Stimulated activated CD8-positive, alpha-beta memory T cell treated with anti-CD3 and anti-CD28 coated beads, Interleukin-4, amount 100 ng/mL, for 1 hour (primary cell): ENCODE measurements at regions not wholly inside any gene's neighbourhood (a gene's known extent, or its start where the extent isn't known, plus 50 kb on each side); places are given as distances from the start of the nearest gene placed in this dataset.
"Not testable (repeated sequence)": the region's sequence is repeated elsewhere in the genome, so short reads cannot be mapped to it uniquely, and the experiment has no call there.

ENCODE experiments used
- DNase-seq, 2 donors: peaks; one replicate each; pipeline ENCODE4 v3.0.0-alpha.2; 2020; ENCODE audit warnings: low read depth in 2 of 2, low spot score in 1 of 2

- DNase-seq = no peak
These were observed 51.5 kb upstream of the MRI1 start for GRCh38 chr19:13712767-13713201.

DNA sequence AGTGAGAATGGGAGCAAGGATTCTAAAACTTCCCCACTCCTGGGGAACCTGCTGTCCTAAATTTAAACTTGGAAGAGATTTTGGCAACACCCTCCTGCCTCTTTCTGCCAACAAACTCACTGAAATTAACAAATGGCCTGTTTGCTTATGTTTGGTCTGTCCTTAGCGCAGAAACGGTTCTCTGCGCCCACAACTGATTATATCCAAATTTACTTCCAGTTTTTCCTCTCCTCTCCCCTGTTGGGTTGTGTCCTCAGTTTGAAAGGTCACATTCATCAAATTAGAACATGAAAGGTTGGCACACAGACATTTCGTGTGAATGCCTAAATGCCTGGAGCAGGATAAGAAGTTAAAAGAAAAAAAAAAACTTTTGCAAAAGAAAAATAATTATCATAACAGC, 56.4 kb upstream of the MRI1 start:
- no peak for DNase-seq

- no peak for DNase-seq
These were observed 58.3 kb upstream of the MRI1 start for GRCh38 chr19:13705928-13706447.

- DNase-seq = no peak
These were observed 59.1 kb upstream of the MRI1 start for GRCh38 chr19:13705201-13705600.

DNA sequence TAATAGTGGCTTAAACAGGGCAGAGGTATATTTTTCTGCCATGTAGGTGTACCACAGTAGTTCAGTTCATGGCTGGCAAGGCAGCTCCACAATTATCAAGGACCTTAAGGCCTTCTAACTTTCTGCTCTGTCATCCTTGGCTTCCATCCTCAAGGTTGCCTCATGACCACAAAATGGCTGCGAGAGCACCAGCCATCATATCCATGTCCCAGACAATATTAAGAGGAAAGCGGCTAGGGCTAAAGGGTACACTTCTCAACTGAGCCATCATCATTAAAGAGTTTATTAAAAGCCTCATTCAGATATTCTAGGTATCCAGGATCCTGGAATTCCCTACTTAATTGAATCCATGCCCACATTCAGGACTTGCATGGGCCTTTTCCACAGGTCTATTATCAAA, 62.7 kb upstream of the MRI1 start:
- no peak for DNase-seq

- no peak for DNase-seq
These were observed 63.7 kb upstream of the MRI1 start for GRCh38 chr19:13700621-13701020.

GRCh38 chr19:13699786-13700185, 64.5 kb upstream of the MRI1 start:
- no peak for DNase-seq

DNA sequence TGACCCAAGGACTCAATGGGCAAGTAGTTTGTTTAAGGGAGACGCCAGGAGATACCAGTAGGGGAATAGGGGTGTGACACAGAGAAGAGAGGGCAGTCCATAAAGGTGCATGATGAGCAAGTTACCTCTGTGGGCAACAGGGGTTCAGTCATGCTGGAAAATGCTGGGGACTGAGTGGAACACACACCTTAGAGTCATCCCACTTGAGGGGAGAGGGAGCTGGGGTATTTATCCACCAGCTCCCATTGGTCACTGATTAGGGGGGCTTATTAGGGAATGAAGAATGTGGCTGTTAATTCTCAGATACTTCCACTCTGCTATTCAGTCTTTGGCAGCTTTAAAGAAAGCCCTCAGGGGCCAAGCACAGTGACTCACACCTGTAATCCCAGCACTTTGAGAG, 67.5 kb upstream of the MRI1 start:
- DNase-seq = no peak

DNA sequence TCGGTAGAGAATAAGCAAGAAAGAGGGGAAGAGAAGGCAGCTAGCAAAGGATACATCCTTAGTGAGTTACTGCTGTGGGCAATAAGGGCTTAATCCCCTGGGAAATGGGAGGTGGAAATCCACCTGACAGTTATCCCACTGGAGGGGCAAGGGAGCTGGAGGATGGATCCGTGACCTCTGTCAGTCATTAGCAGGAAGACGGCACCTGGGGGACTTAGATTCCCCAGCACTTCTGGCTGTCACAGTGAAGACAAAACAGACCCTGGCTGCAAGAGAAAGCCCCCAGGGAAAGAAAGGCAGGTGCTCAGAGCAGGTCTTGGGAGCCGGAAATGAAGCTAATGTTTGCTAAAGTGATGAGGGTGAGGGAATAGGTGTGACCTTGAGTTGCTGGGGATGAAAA, 70.4 kb upstream of the MRI1 start:
- DNase-seq = no peak

DNA sequence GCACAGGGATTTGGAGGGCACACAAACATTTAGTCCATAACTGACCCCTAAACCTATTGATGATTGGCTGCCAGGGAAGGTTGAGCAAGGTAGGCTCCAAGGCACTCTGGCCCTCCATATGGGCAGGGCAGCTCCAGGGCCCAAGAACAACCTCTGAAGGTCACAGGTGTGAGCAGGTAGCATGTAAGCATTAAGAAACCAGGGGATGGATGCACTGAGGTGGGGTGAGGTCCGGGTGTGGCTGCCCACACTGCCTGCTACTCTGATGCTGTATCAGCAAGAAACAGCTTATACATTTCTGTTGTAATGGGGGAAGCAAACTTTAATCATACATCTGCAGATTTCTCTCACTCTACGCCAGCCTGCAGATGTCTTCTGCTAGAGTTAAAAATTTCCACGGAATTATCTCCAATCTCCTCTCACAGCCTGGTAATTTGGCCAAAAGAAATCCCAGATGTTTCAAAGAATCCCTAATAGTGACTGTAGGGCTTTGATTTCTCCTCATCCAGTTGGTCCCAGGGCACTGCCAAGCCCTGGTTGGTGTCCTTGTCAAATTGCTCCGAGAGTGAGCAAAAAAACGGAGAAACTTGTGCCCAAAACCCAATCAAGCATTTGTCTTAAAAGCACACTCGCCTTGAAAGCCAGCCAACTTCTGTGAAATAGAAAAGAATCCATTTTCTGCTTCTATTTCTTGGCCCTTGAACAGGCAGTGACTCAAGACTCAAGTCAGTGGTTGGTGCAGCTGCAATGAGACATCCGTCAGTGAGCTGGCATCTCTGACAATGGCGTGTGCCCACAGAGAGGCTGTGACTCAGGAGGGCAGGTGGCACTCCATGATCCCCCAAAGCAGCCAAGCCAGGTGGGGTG, 72.5 kb upstream of the MRI1 start:
- DNase-seq = no peak

GRCh38 chr19:13689085-13689484, 75.2 kb upstream of the MRI1 start:
- no peak for DNase-seq

DNA sequence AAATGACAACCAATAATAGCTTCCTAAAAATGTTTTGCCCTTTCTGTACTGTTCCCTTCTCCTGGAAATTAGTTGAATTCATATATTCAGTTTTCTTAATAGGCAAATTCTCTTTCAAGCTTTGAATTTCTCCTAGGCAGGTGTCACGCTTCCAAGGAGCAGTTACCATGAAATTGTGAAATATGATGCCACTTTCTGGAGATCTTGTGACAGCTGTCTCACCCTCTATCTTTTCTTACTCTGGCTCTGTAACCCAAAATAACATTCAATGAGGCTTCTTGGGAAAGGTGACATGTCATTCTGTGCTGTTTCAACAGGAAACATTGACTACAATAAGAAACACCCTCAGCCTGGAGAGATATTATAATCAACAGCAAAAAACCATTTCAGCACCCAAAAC, 80.3 kb upstream of the MRI1 start:
- DNase-seq = no peak

DNA sequence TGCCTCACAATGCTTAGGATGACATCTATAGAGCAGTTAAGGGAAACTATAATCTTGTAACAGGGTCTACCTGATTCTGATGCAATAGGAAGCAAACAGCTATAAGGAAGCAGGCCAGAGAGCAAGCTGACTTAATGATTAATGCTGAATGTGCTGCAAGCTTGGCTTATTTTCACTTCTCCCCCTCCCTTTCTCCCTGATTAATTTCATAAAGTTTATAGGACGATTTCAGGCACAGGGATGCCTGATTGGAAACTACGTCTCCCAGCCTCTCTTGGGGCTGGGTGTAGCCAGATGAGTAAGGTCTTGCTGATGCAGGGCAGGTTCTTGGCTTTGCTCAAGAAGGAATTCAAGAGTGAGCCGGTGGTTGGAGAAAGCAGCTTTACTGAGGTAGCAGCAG, 82.8 kb upstream of the MRI1 start:
- DNase-seq = no peak

GRCh38 chr19:13680708-13681360, 83.5 kb upstream of the MRI1 start:
- not testable (repeated sequence) for DNase-seq

DNA sequence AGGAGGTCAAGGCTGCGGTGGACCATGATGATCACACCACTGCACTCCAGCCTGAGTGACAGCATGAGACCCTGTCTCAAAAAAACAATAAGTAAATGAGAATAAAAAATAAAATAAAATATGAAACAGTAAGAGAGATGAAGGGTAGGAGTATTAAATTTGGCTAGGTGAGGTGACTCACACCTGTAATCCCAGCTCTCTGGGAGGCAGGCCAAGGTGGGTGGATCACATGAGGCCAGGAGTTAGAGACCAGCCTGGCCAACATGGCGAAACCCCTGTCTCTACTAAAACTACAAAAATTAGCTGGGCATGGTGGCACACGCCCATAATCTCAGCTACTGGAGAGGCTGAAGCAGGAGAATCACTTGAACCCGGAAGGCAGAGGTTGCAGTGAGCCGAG, 87.4 kb upstream of the MRI1 start:
- DNase-seq = not testable (repeated sequence)

DNA sequence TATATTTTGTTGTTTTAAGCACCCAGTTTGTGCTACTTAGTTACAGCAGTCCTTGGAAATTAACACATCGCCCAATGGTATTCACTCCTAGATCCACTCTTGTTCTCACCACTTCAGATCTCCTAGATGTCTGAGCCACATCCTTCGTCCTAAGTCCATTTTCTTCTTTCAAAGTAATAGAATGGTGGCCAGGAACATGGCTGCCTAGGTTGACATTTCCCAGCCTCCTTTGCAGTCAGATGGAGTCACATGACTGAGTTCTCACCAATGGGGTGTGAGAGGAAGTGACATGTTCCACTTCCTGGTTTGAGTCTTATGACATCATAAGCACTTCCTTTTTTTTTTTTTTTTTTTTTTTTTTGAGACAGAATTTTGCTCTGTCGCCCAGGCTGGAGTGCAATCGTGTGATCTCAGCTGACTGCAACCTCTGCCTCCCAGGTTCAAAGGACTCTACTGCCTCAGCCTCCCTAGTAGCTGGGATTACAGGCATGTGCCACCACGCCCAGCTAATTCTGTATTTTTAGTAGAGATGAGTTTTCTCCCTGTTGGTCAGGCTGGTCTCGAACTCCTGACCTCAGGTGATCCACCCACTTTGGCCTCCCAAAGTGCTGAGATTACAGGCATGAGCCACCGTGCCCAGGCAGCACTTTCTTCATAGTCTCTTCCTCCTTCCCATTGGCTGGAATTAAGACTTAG, 91.7 kb upstream of the MRI1 start:
- DNase-seq = not testable (repeated sequence)

GRCh38 chr19:13670846-13671245, 93.5 kb upstream of the MRI1 start:
- DNase-seq = no peak

DNA sequence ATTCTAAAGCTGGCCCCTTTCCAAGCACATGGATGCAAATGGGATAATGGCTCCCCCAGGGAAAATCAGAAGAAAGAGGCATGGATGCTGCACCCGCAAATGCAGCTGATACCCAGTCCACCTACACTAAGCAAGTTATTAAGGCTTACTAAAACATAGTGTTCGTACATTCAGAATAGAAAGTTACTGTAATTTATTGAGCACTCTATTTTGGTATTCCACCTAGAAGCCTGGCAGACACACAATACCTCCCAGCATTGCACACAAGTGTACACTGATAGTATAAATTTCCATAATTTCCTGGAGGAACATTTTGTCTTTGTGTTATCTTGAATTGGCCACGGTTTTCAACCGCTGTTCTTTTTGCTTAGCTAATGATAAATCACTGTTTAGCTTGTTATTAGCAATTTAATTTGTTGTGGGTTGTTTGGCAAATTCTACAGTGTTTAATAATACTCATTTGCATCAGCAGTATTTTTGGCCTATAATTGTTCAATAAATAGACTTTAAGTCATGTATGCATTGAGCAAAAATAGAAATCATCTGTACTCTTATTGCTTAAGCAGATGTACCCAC, 94.5 kb upstream of the MRI1 start:
- DNase-seq = no peak

GRCh38 chr19:13668964-13669363, 95.4 kb upstream of the MRI1 start:
- DNase-seq = no peak

DNA sequence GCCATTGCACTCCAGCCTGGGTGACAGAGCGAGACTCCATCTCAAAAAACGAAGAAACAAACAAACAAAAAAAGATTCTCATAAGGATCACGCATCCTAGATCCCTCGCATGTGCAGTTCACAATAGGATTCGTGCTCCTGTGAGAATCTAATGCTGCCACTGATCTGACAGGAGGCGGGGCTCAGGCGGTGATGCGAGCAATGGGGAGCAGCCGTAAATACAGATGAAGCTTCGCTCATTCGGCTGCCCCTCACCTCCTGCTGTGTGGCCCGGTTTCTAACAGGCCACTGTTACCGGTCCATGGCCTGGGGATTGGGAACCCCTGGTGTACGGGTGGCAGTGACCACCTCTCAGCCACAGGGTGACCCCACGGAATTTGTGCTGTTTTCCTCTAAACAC, 98.2 kb upstream of the MRI1 start:
- DNase-seq = no peak

- DNase-seq = no peak
These were observed 99.0 kb upstream of the MRI1 start for GRCh38 chr19:13665125-13665905.
